NCI-H748 (cell line): ENCODE measurements at regions not wholly inside any gene's neighbourhood (a gene's known extent, or its start where the extent isn't known, plus 50 kb on each side); places are given as distances from the start of the nearest gene placed in this dataset.
"Not testable (repeated sequence)": the region's sequence is repeated elsewhere in the genome, so short reads cannot be mapped to it uniquely, and the experiment has no call there.

Experiments
- DNase-seq: peaks from one replicate; lab custom pipeline; 2025; ENCODE audit not compliant: unreplicated experiment; lab: John Stamatoyannopoulos, UW

- DNase-seq: no peak
Observed at GRCh38 chr18:10077986-10078385, 164.2 kb downstream of the VAPA start.

- DNase-seq: no peak
Observed at GRCh38 chr18:10080372-10080771, 166.6 kb downstream of the VAPA start.

- peak; percentile 85 for DNase-seq
Observed at GRCh38 chr18:10081492-10081891, 167.7 kb downstream of the VAPA start.

GRCh38 chr18:10085416-10085815, 171.6 kb downstream of the VAPA start:
- DNase-seq: no peak

- DNase-seq: no peak
Observed at GRCh38 chr18:10085876-10086275, 172.1 kb downstream of the VAPA start.

- peak; percentile 87 for DNase-seq
Observed at GRCh38 chr18:10086458-10087210, 172.8 kb downstream of the VAPA start.

GRCh38 chr18:10088734-10089133, 174.9 kb downstream of the VAPA start:
- no peak for DNase-seq

- DNase-seq: peak; percentile 80
Observed at GRCh38 chr18:10089881-10090280, 176.1 kb downstream of the VAPA start.

GRCh38 chr18:10090668-10091067, 176.9 kb downstream of the VAPA start:
- no peak for DNase-seq

GRCh38 chr18:10093445-10093844, 179.6 kb downstream of the VAPA start:
- DNase-seq: no peak

- no peak for DNase-seq
Observed at GRCh38 chr18:10094154-10094553, 180.3 kb downstream of the VAPA start.

- DNase-seq: no peak
Observed at GRCh38 chr18:10094655-10095054, 180.8 kb downstream of the VAPA start.

- no peak for DNase-seq
Observed at GRCh38 chr18:10095356-10095755, 181.5 kb downstream of the VAPA start.

GRCh38 chr18:10099539-10100140, 185.8 kb downstream of the VAPA start:
- no peak for DNase-seq

- DNase-seq: no peak
Observed at GRCh38 chr18:10100196-10100595, 186.4 kb downstream of the VAPA start.

GRCh38 chr18:10100941-10101701, 187.3 kb downstream of the VAPA start:
- DNase-seq: no peak

GRCh38 chr18:10101729-10102128, 187.9 kb downstream of the VAPA start:
- DNase-seq: no peak

- DNase-seq: not testable (repeated sequence)
Observed at GRCh38 chr18:10105118-10105517, 191.3 kb downstream of the VAPA start.

GRCh38 chr18:10111191-10111590, 197.4 kb downstream of the VAPA start:
- no peak for DNase-seq

GRCh38 chr18:10111944-10112343, 198.1 kb downstream of the VAPA start:
- DNase-seq: no peak

- DNase-seq: no peak
Observed at GRCh38 chr18:10113121-10114022, 199.6 kb downstream of the VAPA start.
